ENCODE measurements at regions not wholly inside any gene's neighbourhood (a gene's known extent, or its start where the extent isn't known, plus 50 kb on each side); places are given as distances from the start of the nearest gene placed in this dataset.

DNA sequence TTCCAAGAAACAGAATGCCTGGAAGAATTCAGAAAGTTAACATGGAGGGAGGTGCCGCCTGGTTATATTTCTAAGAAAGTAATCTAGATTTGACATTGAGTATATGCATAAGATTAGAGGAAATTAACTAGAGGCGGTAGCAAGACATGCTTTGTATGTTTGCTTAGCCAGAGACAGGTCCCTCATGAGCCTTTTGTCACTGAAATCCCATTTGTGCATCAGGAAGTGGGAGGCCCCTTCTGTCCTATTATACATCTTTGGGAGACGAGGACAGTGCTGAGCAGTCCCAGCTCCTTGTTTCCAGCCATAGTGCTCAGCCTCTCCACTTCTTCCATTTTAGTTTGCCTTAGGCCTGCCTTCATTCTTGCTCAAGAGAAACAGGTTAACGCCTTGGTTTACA lies 115.4 kb upstream of the LHCGR start (continued):
- TF ChIP-seq, protein P1, sequence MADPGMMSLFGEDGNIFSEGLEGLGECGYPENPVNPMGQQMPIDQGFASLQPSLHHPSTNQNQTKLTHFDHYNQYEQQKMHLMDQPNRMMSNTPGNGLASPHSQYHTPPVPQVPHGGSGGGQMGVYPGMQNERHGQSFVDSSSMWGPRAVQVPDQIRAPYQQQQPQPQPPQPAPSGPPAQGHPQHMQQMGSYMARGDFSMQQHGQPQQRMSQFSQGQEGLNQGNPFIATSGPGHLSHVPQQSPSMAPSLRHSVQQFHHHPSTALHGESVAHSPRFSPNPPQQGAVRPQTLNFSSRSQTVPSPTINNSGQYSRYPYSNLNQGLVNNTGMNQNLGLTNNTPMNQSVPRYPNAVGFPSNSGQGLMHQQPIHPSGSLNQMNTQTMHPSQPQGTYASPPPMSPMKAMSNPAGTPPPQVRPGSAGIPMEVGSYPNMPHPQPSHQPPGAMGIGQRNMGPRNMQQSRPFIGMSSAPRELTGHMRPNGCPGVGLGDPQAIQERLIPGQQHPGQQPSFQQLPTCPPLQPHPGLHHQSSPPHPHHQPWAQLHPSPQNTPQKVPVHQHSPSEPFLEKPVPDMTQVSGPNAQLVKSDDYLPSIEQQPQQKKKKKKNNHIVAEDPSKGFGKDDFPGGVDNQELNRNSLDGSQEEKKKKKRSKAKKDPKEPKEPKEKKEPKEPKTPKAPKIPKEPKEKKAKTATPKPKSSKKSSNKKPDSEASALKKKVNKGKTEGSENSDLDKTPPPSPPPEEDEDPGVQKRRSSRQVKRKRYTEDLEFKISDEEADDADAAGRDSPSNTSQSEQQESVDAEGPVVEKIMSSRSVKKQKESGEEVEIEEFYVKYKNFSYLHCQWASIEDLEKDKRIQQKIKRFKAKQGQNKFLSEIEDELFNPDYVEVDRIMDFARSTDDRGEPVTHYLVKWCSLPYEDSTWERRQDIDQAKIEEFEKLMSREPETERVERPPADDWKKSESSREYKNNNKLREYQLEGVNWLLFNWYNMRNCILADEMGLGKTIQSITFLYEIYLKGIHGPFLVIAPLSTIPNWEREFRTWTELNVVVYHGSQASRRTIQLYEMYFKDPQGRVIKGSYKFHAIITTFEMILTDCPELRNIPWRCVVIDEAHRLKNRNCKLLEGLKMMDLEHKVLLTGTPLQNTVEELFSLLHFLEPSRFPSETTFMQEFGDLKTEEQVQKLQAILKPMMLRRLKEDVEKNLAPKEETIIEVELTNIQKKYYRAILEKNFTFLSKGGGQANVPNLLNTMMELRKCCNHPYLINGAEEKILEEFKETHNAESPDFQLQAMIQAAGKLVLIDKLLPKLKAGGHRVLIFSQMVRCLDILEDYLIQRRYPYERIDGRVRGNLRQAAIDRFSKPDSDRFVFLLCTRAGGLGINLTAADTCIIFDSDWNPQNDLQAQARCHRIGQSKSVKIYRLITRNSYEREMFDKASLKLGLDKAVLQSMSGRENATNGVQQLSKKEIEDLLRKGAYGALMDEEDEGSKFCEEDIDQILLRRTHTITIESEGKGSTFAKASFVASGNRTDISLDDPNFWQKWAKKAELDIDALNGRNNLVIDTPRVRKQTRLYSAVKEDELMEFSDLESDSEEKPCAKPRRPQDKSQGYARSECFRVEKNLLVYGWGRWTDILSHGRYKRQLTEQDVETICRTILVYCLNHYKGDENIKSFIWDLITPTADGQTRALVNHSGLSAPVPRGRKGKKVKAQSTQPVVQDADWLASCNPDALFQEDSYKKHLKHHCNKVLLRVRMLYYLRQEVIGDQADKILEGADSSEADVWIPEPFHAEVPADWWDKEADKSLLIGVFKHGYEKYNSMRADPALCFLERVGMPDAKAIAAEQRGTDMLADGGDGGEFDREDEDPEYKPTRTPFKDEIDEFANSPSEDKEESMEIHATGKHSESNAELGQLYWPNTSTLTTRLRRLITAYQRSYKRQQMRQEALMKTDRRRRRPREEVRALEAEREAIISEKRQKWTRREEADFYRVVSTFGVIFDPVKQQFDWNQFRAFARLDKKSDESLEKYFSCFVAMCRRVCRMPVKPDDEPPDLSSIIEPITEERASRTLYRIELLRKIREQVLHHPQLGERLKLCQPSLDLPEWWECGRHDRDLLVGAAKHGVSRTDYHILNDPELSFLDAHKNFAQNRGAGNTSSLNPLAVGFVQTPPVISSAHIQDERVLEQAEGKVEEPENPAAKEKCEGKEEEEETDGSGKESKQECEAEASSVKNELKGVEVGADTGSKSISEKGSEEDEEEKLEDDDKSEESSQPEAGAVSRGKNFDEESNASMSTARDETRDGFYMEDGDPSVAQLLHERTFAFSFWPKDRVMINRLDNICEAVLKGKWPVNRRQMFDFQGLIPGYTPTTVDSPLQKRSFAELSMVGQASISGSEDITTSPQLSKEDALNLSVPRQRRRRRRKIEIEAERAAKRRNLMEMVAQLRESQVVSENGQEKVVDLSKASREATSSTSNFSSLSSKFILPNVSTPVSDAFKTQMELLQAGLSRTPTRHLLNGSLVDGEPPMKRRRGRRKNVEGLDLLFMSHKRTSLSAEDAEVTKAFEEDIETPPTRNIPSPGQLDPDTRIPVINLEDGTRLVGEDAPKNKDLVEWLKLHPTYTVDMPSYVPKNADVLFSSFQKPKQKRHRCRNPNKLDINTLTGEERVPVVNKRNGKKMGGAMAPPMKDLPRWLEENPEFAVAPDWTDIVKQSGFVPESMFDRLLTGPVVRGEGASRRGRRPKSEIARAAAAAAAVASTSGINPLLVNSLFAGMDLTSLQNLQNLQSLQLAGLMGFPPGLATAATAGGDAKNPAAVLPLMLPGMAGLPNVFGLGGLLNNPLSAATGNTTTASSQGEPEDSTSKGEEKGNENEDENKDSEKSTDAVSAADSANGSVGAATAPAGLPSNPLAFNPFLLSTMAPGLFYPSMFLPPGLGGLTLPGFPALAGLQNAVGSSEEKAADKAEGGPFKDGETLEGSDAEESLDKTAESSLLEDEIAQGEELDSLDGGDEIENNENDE (IDR thresholded peaks at IDR 0.05; ENCODE audit: insufficient replicate concordance, low read length) = no peak
- TF ChIP-seq JUN (IDR thresholded peaks at IDR 0.05; ENCODE audit: low read depth, low read length) (no peak), TAF7 (optimal IDR thresholded peaks at IDR 0.05; ENCODE audit: borderline replicate concordance, low read depth, low read length) (no peak)
